NCI-H1436 treated with DMSO at 0.1 percent for 48 hours (cell line): ENCODE measurements at regions not wholly inside any gene's neighbourhood (a gene's known extent, or its start where the extent isn't known, plus 50 kb on each side); places are given as distances from the start of the nearest gene placed in this dataset.

Experiments used
- DNase-seq: peaks from one replicate; lab custom pipeline; 2025; lab: John Stamatoyannopoulos, UW

DNA sequence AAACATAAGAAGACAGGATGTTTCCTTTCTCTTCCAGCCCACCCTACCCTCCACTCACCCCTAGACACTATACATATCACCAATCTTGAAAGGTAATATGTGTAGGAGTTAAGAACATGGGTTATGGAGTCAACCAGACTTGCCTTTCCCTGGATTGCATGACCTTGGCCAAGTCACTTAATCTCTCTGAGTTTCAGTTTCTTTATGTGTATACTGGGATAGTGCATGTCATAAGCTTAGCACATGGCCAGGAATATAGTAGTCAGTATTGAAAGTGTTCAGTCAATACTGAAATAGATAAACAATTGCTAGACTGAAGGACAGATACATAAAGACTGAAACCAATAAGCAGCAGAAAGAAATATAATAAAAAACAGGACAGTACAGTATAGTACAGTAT is 283.2 kb upstream of the STT3B start:
- no peak for DNase-seq

DNA sequence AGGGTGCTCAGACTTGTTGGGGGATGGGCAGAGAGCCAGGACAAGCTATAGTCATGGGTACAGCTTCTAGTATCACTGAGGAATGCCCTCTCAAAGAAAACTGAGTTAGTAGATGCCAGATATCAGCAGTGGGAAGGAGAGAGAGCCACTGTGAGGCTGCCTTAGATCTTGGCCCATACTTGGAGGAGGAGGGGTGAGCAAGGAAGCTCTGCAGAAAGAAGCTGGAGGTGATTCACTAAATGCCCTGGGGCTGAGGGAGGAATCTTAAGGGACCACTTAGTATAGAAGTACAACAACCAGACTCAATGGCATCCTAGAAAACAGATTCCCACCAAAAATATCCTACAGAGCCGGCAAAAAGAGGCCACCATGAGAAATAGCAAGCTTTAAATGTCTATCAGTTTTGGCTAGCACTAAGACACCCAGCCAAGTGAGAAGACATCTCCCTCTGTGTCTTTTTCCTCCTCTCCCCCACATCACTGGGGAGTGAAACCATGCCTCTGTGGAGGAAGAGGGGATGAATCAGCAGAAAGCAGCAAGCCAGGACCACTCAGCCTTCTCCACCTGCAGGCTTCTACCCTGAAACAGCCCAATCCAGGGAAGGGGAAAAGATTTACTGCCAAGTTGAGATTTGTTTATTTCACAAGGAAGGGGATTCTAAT is 282.5 kb upstream of the STT3B start:
- DNase-seq = no peak

DNA sequence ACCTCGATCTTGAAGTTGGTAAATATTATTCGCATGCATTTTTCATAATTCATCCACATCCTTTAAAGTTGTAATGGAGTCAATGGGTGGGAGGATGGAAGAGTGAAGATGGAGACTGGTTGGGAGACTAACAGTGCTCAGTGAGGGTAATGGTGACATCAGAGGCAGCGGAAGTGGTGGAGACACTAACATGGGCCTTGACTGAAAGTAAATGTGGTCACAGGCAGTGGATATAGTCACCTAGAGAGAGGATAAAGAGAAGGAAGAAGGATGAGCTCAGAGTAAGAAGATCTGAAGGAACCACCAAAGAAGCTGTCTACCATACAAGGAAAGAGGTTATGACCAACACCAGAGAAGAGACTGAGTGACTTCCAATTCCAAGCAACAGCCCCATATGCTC is 281.6 kb upstream of the STT3B start:
- DNase-seq = no peak

DNA sequence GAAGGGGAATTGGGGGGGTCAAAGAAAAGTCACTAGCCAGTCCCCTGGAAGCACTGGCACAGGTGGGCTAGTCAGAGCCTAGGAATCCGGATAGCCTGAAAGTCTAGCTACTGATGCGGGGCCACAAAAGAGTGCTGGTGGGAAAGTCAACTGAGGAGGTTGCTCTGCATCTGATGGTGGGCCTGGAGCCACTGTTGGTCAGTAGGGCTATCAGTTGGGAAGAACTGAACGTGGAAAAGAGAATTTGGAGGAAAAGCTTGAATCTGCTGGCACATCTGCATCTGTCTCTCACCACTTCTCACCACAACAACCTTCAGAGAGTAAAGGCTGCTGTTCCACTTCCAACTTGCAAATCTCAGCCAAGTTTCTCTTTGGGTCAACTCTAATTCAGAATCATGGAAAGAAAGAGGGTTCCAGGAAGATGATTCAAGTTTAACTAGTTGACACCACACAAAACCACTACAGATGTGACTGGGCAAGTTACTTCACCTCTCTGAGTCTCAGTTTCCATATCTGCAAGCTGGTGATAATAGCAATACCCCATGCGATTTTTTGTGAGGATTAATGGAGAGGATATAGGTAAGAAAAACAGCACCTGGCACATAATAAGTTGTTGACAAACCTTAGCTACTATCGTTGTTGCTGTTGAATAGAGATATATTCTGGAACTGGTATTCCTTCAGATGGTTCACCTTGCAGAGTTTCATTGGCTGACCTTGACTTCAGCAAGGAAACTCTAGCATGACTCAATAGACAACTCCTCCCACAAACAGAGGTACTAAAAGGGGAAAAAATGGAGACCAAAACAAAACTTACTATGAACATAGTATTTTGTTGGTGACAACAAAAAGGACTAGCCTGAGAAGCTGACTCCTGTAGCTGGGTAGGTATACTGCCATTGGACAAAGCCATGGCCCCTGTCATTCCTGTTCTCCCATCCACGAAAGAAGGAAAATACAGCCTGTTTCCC is 280.2 kb upstream of the STT3B start:
- no peak for DNase-seq

DNA sequence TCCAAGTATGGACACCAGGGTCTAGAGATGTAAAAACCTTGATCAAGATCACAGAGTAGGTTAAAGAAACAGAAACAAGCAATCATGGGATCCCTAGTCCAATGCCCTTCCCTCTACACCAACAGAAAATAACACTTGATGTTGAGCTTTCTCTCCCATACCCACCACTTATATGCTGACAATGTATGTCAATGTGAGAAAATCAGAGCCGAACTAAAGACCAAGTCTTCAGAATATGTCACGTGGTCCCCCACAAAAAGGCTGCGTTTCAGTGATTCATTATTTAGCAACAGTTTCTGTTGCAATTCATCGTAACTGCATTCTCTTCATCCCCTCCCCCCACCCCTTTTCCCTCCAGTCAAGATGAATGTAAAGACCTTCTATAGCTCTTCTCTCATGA is 278.9 kb upstream of the STT3B start:
- no peak for DNase-seq

DNA sequence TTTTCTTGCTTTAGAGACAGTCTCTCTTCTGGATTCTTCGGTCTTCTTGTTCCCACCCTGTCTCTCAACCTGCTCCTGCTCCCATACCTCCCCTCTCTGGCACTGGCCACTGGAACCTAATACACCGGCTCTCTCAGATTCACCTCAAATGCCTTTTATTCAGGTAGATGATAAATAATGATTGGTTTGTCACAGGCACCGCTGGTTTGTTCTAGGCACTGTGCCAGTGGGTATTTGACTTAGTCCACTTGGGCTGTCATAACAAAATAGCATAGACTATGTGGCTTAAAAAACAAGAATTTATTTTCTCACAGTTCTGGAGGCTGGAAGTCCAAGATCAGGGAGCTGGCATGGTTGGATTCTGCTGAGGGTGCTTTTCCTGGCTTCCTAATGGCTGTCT is 278.2 kb upstream of the STT3B start:
- no peak for DNase-seq

DNA sequence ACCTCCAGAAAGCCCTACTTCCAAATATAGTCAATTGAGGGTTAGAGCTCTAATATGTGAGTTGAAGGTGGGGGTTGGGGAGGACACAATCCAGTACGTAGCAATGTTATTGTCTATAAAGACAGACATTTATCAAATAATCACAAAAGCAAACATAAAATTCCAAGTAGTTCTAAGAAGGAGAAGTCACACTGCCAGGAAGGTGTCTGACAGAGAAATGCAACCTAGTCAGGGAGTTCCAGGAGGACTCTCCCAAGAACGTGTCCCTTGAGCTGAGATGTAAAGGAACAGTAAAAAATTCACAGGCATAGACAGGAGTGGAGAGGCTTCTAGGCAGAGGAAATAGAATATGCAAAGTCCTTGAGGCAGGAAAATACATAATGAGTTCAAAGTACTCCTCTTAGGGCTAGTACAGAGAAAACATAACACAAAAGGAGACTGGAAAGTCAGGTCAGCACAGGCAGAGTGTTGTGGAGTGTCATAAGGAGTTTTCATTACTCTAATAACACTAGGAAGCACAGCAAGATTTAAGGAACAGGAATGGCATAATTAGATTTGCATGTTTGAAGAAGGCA is 277.6 kb upstream of the STT3B start:
- no peak for DNase-seq

DNA sequence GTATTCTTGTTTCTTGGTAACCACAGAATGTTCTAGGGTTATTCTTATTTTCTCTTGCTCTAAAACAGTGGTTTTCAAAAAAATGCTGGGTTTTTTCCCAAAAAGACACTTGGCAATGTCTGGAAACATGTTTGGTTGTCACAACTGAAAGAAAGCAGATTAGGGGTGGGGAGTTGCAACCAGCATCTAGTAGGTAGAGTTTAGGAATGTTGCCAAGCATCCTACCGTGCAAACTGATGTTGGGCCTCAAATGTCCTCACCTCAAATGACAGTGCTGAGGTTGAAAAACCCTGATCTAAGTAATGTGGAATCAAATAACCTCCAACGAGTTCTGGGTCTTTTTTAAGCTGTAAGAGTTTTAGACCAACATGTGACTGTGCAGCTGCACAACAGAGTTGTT is 270.5 kb upstream of the STT3B start:
- no peak for DNase-seq

DNA sequence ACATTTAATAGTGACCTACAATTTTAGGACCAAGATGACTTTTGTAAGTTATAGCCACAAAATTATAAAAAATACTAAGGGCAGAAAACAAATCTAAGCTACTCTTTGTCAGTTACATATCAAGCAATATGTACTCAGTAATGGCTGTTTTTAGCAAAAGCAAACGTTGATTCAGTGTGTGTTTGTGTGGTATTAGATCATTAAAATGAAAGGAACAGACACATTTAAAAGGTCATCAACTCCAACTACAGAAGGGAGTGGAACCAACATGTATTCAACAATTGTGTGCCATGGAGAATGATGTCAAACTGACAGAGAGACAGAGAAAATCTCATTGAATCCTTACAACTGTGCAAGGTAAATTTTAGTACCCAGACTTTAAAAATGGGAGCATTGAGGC is 268.8 kb upstream of the STT3B start:
- no peak for DNase-seq

DNA sequence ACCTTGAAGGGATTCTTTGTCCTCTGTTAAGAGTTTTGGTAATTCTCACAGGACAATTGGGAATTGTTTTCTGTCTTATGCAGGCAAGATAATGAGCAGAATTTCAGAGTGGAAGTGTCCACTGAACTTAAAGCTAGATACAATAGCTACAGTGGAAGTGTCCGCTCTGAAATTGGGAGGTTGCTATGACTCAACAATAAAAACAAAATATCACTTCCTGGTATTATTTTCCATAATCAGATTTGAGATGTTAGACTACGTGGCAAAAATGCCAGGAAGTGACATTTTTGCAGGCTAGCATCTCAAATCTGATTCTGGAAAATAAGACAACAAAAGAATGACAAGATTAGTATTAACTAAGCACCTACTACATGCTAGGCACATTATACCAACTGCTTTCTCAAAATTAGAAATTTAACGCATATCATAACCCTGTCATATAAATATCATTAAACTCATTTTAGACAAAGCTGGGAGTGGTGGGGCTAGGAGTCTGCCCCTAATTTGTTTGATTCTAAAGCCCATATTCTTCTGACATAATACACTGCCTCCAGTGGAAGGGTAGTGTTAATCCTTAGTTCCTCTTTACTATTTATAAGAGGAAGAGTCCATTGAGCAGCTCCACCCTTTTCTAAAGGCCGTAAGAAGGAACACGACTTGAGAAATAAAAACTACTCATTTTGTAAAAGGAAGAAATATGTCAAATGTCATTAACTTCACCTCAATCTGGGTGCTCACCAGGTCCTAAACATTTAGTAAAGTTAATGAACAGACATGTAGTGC is 266.9 kb upstream of the STT3B start:
- DNase-seq = no peak

DNA sequence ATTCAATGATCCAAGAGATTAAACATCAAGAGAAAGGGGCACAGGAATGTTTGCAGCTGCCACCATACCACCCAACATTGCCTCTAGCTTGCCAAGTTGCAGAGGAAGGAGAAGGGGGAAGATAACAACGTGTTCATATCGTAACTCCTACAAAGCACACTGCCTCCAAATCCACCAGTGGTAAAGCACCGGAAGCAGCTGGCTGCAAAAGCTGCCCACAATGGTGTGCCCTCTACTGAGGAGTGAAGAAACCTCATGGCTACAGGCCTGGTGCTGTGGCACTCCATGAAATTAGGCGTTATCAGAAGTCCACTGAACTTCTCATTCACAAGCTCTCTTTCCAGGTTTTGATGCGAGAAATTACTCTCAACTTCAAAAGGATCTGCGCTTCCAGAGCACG is 263.9 kb upstream of the STT3B start:
- no peak for DNase-seq

DNA sequence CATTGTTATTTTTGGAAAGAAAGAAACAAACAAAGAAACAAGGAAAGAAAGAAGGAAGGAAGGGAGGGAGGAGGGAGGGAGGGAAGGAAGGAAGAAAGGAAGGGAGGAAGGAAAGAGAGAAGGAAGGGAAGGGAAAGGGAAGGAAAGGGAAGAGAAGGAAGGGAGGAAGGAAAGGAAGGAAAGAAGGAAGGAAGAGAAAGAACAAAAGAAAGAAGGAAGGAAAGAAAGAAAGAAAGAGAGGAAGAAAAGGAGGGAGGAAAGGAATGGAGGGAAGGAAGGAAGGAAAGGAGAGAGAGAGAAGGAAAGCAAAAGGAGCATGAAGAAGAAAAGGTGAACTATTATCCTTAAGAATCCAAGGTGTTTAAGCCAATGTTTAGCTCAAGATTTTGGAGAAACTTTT is 262.7 kb upstream of the STT3B start:
- no peak for DNase-seq

DNA sequence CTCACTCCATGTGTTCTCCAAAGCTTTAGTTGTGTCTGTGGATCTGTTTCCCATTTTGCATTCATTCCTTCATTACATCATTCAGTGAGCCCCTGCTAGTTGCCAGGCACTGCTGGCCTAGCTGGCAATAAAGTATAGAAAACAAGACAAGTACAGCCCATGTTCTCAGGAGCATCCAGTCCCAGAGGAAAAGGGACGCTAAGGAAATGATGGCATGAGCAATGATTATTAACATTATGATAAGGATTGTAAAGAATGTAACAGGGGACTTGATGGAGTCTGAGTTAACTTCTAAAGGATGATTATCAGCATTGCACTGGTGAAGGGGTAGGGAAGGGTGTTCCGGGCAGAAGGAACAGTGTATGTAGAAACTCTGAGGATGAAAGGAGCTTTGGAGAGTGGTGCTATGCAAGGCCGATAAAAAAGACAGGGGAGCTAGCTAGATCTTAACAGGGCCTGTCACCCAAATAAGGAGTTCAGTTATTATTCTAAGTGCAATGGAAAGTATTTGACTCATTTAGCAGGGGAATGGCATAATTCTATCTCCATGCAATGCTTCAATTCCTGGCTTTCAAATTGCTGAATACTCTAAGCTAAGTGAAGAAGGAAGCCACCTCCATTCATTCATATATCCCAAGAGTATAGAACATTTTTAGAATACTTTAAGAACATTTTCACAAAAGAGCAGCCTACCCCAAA is 258.2 kb upstream of the STT3B start:
- DNase-seq = no peak

DNA sequence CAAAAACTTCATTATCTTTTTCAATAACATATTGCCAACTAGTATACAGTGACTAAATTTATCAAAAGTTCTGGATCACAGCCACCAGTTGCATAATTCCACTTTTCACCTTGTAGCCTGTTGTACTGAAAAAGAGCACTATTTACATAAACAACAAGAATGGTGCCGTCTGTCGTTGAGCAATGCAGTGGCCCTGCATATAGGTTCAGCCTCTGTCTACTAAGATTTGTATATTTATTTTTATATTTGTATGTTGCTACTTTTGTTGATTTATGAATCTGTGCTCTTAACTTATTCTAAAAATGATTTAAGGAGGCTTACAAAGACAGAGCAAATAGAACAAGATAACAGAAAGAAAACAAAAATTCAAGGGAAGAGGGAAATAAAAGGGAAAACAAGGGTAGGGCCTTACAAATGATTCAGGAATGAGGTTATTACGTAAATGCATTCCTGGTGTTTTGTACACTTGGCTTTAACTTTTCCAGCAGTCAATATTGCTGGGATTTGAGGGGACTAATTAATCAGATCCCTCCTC is 257.6 kb upstream of the STT3B start:
- DNase-seq = no peak

DNA sequence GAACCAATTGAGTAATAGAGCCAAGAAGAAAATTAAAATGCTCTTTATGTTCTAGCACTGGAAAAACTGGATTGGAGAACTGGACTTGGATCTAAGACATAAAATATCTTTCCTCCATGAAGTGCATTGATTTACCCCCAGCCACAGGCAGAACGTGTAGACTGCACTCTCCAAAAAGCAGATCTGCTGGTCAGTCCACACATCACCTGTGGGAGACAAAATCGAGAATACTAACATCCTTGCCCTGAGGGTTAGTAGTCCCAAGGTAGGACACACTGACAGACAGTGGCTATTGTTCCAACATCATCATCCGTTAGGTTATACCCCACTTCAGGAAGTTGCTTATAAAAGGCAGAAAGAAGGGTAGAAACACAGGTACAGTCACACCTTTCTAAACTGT is 257.1 kb upstream of the STT3B start:
- DNase-seq = no peak

DNA sequence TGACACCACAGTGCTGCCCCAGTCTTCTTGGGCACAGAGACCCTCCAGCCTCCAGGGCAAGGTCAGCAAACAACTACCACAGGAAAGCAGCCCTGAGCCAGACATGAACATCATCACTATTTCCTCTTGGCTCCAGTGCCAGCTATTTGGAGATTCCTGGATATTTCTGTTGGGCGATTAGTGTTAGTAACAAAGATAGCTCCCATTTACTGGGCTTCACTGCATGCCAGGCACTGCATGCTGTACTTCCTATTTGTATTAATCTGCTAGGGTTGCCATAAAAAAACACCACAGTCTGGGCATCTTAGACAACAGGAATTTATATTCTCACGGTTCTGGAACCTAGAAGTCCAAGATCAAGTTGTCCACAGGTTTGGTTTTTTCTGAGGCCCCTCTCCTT is 255.1 kb upstream of the STT3B start:
- DNase-seq = no peak

DNA sequence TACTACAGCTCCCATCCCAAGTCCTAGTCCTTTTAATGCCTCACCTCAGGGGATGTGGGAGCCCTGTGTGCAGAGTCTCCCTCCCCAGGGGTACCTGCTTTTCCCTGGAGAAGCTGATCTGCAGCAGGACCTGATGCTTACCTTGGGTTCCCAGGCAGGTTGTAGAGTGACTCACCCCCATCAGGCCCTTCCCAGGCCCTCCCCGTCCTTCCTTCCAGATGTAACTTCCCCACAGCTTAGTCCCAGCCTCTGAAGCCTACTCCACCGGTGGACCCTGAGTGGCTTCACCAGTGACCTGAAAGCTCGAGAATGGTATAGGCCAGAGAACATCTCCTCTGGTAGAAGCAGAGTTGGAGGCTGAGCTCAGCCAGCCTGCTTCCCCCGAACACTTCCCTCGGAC is 254.2 kb upstream of the STT3B start:
- DNase-seq = no peak

DNA sequence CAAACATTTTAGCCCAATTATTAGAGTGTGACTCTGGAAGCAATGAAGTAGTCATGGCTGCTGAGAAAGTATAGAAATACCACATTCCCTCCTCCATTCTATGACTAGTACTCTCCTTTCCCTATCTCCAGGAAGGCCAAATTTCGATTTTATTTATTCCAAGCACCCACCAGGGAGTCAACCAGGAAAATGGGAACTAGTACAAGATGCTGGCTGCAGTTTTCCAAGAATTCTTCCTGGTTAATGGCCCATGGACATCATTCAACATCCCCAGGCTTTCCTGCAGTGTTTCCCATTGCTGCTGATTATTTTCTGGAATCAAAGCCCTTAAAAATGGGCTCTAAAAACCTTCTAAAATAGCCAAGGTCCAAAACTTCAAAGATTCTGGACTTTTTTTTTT is 247.9 kb upstream of the STT3B start:
- no peak for DNase-seq

DNA sequence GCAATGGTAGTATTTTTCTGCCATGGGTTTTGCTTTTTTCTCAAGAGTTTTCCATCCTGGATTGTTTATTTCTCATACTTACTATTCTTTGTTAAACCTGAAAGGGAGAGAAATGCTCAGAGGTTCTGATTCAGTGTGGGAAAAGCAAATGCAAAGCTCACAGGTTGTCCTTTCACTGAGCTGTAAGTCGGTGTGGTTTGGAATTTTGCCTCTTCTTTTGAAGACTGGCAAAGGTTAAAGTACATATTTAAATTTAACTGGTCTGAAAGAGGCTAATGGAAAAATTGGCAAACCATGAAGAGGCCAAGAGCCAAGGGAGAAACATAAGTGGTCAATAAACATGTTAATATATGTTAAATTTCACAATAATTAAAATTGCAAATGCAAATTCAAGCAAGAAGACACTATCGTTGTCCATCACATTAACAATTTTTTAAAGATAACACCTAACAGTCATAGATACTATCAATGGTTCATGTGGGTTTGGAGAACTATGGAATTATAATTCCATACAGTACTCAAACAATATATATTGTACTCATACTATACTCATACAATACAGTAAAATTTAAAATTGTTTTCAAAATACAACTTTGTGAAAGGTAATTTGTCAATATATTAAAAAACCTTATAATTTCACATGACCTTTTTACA is 246.8 kb upstream of the STT3B start:
- no peak for DNase-seq

DNA sequence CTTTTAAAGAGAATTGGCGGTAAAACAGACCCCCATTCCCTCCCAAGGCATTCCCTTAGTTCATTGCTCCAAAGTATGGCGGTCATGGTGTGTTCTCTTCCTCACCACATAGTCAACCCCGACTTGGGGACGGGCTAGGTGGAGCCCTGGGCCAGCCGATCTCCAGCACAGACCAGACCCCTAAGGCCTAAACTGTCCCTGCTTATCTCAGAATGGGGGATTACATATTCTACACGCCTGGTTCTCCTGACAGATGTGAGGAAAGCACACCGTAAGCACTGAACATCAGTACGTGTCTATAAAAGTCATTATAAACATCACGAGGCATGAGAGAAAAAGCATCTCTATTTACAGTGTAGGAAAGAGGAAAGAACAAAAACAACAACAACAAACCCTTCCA is 244.5 kb upstream of the STT3B start:
- no peak for DNase-seq

DNA sequence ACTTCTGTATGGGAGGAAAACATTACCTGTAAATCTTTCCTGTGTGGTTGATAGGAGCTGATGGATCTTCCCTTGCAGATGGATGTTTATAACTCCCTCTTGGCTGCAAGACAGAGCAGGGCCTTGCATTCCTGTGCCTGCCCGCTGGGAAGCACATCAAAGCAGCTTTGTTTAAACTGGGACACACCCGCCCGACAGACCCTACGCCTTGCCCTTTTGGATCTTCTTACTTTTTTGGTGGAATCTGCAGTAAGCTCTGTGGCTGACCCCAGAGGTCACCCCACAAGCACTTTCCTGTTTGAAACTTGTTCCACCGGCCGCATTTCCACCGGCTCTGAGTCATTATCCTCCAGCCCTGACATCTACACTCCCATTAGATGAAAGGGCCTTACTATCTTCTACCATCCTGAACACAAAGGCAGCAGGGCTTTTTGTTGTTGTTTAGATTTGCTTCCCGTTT is 244.1 kb upstream of the STT3B start:
- no peak for DNase-seq
